SU-DHL-6 (cell line): ENCODE measurements at regions not wholly inside any gene's neighbourhood (a gene's known extent, or its start where the extent isn't known, plus 50 kb on each side); places are given as distances from the start of the nearest gene placed in this dataset.

ENCODE experiments used
- H2AFZ ChIP-seq: fragments of 200-600 bp; sonication (generic); 2 replicates; pipeline ENCODE4 v1.6.1; 2014; ENCODE audit warnings: low read depth, mild to moderate bottlenecking, moderate library complexity, mixed read lengths, antibody characterized with exemption, low read length; ENCODE audit not compliant: severe bottlenecking
- H3F3A ChIP-seq: fragments of 200-600 bp; shearing (Covaris generic); 2 replicates; pipeline ENCODE4 v1.6.0; 2016; ENCODE audit warnings: antibody characterized with exemption, mild to moderate bottlenecking; ENCODE audit not compliant: insufficient read depth
- H3K27ac ChIP-seq: fragments of 200-600 bp; sonication (generic); 2 replicates; pipeline ENCODE4 v1.5.1; 2016; ENCODE audit warnings: low read depth, mild to moderate bottlenecking, low read length, moderate library complexity, mixed read lengths
- H3K27me3 ChIP-seq: fragments of 200-600 bp; sonication (generic), shearing (Covaris generic); 2 replicates; pipeline ENCODE4 v1.6.0; 2014; ENCODE audit warnings: mild to moderate bottlenecking, low read length
- H3K36me3 ChIP-seq: fragments of 200-600 bp; sonication (generic); 2 replicates; pipeline ENCODE4 v1.6.1; 2014; ENCODE audit warnings: mild to moderate bottlenecking, low read length, mixed read lengths
- H3K4me2 ChIP-seq: fragments of 300-600, 200-600 bp; shearing (Covaris generic), sonication (generic); 2 replicates; pipeline ENCODE4 v1.6.0; 2014; ENCODE audit warnings: low read length, low read depth, mild to moderate bottlenecking; ENCODE audit not compliant: poor library complexity, severe bottlenecking
- H3K4me3 ChIP-seq: fragments of 200-600 bp; sonication (generic); 2 replicates; pipeline ENCODE4 v1.5.1; 2014; ENCODE audit warnings: antibody characterized with exemption, low read length, mild to moderate bottlenecking, mixed read lengths; ENCODE audit not compliant: insufficient read depth, poor library complexity, severe bottlenecking
- H3K79me2 ChIP-seq: fragments of 200-600 bp; sonication (generic); 2 replicates; pipeline ENCODE4 v1.6.1; 2014; ENCODE audit warnings: mild to moderate bottlenecking, low read length, moderate library complexity; ENCODE audit not compliant: insufficient read depth
- H3K9ac ChIP-seq: fragments of 200-600 bp; sonication (generic); 2 replicates; pipeline ENCODE4 v1.7.0; 2014; ENCODE audit warnings: mild to moderate bottlenecking, low read length
- H3K9me2 ChIP-seq: fragments of 200-600 bp; sonication (generic); replicated peaks from 2 replicates; pipeline ENCODE4 v1.6.1; 2014; ENCODE audit warnings: low read length; ENCODE audit not compliant: insufficient read depth
- H3K9me3 ChIP-seq: fragments of 200-600 bp; sonication (generic); 2 replicates; pipeline ENCODE4 v1.6.1; 2014; ENCODE audit warnings: low read length, mixed read lengths; ENCODE audit not compliant: insufficient read depth
- H4K20me1 ChIP-seq: fragments of 200-600 bp; sonication (generic); 2 replicates; pipeline ENCODE4 v1.6.1; 2014; ENCODE audit warnings: low read depth, mild to moderate bottlenecking, antibody characterized with exemption, low read length, moderate library complexity, mixed read lengths
- EZH2phosphoT487 ChIP-seq: fragments of 200-600 bp; sonication (generic), shearing (Covaris generic); conservative IDR thresholded peaks from 2 replicates; pipeline ENCODE4 v1.6.1; 2018; ENCODE audit warnings: mild to moderate bottlenecking, antibody characterized with exemption, low read length, moderate library complexity, mixed read lengths
- TF ChIP-seq, protein P1 (sequence below): fragments of 200-600 bp; sonication (generic); IDR thresholded peaks from one replicate; pipeline ENCODE4 v1.5.1; 2017; ENCODE audit warnings: antibody characterized with exemption, mild to moderate bottlenecking, low read length, moderate library complexity; ENCODE audit not compliant: insufficient read depth, poor library complexity, severe bottlenecking

DNA sequence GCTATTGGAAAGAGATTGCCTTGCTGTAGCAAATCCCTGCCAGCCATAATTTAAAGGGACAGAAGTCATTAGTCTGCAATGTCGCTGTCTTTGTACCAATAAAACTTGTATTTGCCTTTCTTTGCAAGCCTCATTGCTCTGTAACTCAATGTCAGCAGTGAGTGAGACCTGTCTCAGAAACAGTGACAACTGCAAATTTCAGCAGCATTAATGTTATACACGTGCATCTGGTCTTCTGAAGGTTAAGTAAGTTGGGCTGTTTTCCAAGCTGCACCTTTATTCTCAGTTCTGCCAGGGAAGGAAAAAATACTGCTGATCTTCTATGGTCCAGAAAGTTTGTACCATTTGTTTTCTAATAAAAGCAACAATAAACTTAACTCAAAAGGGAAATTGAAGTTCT is 543.1 kb downstream of the TRIML1 start:
- TF ChIP-seq, protein P1, sequence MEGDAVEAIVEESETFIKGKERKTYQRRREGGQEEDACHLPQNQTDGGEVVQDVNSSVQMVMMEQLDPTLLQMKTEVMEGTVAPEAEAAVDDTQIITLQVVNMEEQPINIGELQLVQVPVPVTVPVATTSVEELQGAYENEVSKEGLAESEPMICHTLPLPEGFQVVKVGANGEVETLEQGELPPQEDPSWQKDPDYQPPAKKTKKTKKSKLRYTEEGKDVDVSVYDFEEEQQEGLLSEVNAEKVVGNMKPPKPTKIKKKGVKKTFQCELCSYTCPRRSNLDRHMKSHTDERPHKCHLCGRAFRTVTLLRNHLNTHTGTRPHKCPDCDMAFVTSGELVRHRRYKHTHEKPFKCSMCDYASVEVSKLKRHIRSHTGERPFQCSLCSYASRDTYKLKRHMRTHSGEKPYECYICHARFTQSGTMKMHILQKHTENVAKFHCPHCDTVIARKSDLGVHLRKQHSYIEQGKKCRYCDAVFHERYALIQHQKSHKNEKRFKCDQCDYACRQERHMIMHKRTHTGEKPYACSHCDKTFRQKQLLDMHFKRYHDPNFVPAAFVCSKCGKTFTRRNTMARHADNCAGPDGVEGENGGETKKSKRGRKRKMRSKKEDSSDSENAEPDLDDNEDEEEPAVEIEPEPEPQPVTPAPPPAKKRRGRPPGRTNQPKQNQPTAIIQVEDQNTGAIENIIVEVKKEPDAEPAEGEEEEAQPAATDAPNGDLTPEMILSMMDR = no peak
- TF ChIP-seq EZH2phosphoT487 = no peak
- no peaks in the 10 kb centered on the region for H4K20me1 ChIP-seq
- no peaks in the 10 kb centered on the region for H3K79me2 ChIP-seq
- no peak overlapping the region for H3K27ac ChIP-seq
- H3K9ac ChIP-seq = no peak overlapping the region
- no peak overlapping the region for H2AFZ ChIP-seq
- H3K9me3 ChIP-seq = no peaks in the 10 kb centered on the region
- H3K27me3 ChIP-seq = no peaks in the 10 kb centered on the region
- H3F3A ChIP-seq = no peaks in the 10 kb centered on the region
- H3K4me3 ChIP-seq = no peak overlapping the region
- no peak overlapping the region for H3K4me2 ChIP-seq
- no peaks in the 10 kb centered on the region for H3K9me2 ChIP-seq
- no peaks in the 10 kb centered on the region for H3K36me3 ChIP-seq

DNA sequence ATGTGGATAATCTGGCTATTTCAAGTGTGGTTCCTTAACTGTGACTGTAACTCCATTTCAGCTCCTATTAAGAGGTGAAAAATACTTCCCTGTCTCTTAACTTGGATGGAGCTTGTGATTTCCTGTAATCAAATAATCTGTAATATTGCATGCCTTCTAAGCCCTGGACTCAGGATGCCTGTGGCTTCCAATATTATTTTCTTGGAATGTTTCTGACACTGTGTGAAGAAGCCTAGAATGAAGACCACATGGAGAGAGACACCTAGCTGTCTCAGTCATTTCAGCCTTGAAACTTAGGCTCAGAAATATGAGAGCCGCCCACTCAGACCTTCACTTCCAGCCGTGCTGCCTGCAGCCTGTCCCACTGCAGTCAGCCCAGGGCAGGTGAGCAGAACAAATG is 544.3 kb downstream of the TRIML1 start:
- TF ChIP-seq, protein P1 = no peak
- no peak for TF ChIP-seq EZH2phosphoT487
- no peaks in the 10 kb centered on the region for H3K27me3 ChIP-seq

DNA sequence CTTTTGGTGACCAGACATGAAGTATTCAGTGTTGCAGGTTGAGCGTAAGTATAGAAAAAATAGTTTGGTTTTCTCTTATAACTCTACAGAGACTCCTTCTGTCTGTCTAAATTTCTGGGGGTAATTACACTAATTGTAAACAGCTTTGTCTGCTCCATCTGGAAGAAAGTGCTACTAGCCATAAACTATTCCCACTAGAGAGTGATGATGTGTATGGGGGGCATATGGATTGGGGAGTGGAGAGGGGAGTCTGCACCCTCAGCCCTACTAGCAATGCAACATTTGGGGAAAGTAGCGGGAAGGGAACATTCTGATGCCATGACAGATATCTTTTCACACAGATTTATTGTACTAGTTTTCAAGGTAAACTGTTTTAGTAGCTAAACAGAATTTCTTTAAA is 549.7 kb downstream of the TRIML1 start:
- Histone ChIP-seq H2AFZ (no peak overlapping the region), H3K79me2 (no peaks in the 10 kb centered on the region), H3K36me3 (no peaks in the 10 kb centered on the region), H3K27ac (no peak overlapping the region), H3K9me3 (no peaks in the 10 kb centered on the region), H3K4me3 (no peak overlapping the region), H4K20me1 (no peaks in the 10 kb centered on the region), H3K4me2 (no peak overlapping the region), H3K9ac (no peak overlapping the region), H3K9me2 (no peaks in the 10 kb centered on the region), H3K27me3 (no peaks in the 10 kb centered on the region), H3F3A (no peaks in the 10 kb centered on the region)
- TF ChIP-seq, protein P1 = no peak
- TF ChIP-seq EZH2phosphoT487 = no peak

More for the DNA sequence above, 544.3 kb downstream of the TRIML1 start:
- no peaks in the 10 kb centered on the region for H4K20me1 ChIP-seq
- H3F3A ChIP-seq = no peaks in the 10 kb centered on the region
- H2AFZ ChIP-seq = no peak overlapping the region
- H3K79me2 ChIP-seq = no peaks in the 10 kb centered on the region
- no peaks in the 10 kb centered on the region for H3K36me3 ChIP-seq
- H3K4me3 ChIP-seq = no peak overlapping the region
- no peak overlapping the region for H3K9ac ChIP-seq
- H3K4me2 ChIP-seq = no peak overlapping the region
- no peak overlapping the region for H3K27ac ChIP-seq
- no peaks in the 10 kb centered on the region for H3K9me3 ChIP-seq
- no peaks in the 10 kb centered on the region for H3K9me2 ChIP-seq
